ENCODE measurements at regions not wholly inside any gene's neighbourhood (a gene's known extent, or its start where the extent isn't known, plus 50 kb on each side); places are given as distances from the start of the nearest gene placed in this dataset.
"Not testable (repeated sequence)": the region's sequence is repeated elsewhere in the genome, so short reads cannot be mapped to it uniquely, and the experiment has no call there.

- no peak for TF ChIP-seq ZBTB33 (IDR thresholded peaks at IDR 0.05; ENCODE audit: borderline replicate concordance, low read depth)
- TF ChIP-seq MXI1 (IDR thresholded peaks at IDR 0.05; ENCODE audit: low read depth, low read length): no peak
- TF ChIP-seq SIN3A (IDR thresholded peaks at IDR 0.05; ENCODE audit: borderline replicate concordance, low read depth, low read length): no peak
- TF ChIP-seq POLR2AphosphoS5 (IDR thresholded peaks at IDR 0.05; ENCODE audit: low read depth, low read length): no peak
- no peak for TF ChIP-seq GABPA (IDR thresholded peaks at IDR 0.05; ENCODE audit: low read depth)
- no peak for TF ChIP-seq TEAD4 (IDR thresholded peaks at IDR 0.05; ENCODE audit: borderline replicate concordance, insufficient read depth)
- TF ChIP-seq GATA2 (CRISPR knock-in tag; IDR thresholded peaks at IDR 0.05): no peak
Observed at GRCh38 chrX:39492497-39493162, 605.1 kb downstream of the BCOR start (continued).

GRCh38 chrX:39493168-39493567 lies 604.6 kb downstream of the BCOR start:
- no peaks in the 10 kb centered on the region for H4K20me1 ChIP-seq (ENCODE audit: insufficient read depth)
- H3K27ac ChIP-seq (ENCODE audit: low read depth in 2 of 2, low read length in 1 of 2): no peak overlapping the region
- no peaks in the 10 kb centered on the region; a peak in 1 of 4 replicates for H3K4me1 ChIP-seq (ENCODE audit: control insufficient read depth in 1 of 2, insufficient read depth in 2 of 2, low read depth in 1 of 2, low read length in 1 of 2)
- no peak overlapping the region for H3K9ac ChIP-seq
- no peak overlapping the region for H3K4me2 ChIP-seq
- POLR2A ChIA-PET: no interaction called here
- H3K4me3 ChIP-seq (ENCODE audit: low read depth in 2 of 2, low read length in 1 of 2): no peak overlapping the region
- no peaks in the 10 kb centered on the region for H3K9me2 ChIP-seq
- 34% methylated on average over 1 of the region's 1 CpG for WGBS (ENCODE audit: low lambda C conversion rate)
- no peak for DNase-seq
- no peaks in the 10 kb centered on the region for H3F3A ChIP-seq (replicated peaks; ENCODE audit: insufficient read depth)
- TF ChIP-seq POLR2AphosphoS5 (IDR thresholded peaks at IDR 0.05; ENCODE audit: low read depth, low read length): no peak
- no peak for TF ChIP-seq PBX3 (IDR thresholded peaks at IDR 0.05)
- no peak for TF ChIP-seq CTCF (IDR thresholded peaks at IDR 0.05)
- TF ChIP-seq IRF3 (IDR thresholded peaks at IDR 0.05; ENCODE audit: low read depth, low read length): no peak
- no peak for TF ChIP-seq ELF1 (IDR thresholded peaks at IDR 0.05)
- no peak for TF ChIP-seq GABPA (IDR thresholded peaks at IDR 0.05; ENCODE audit: low read depth)
- no peak for TF ChIP-seq FOSL2 (IDR thresholded peaks at IDR 0.05; ENCODE audit: borderline replicate concordance, low read depth)
- CTCF ChIA-PET: no interaction called here
- H3K36me3 ChIP-seq (replicated peaks in 1 of 2; ENCODE audit: control insufficient read depth in 1 of 2, insufficient read depth in 2 of 2, low read length in 1 of 2): no peaks in the 10 kb centered on the region
- H3K79me2 ChIP-seq (ENCODE audit: insufficient read depth): no peaks in the 10 kb centered on the region
- no peaks in the 10 kb centered on the region for H3K9me3 ChIP-seq
- H2AFZ ChIP-seq (ENCODE audit: low read depth): no peak overlapping the region
- peaks cover 8% of the 10 kb centered on the region; the same call in 1 of the 2 replicates for H3K27me3 ChIP-seq (ENCODE audit: insufficient read depth)

- H3K27me3 ChIP-seq (ENCODE audit: insufficient read depth); H3K79me2 ChIP-seq (ENCODE audit: insufficient read depth); H3K36me3 ChIP-seq (replicated peaks in 1 of 2; ENCODE audit: control insufficient read depth in 1 of 2, insufficient read depth in 2 of 2, low read length in 1 of 2); CTCF ChIA-PET; H3K4me1 ChIP-seq (ENCODE audit: control insufficient read depth in 1 of 2, insufficient read depth in 2 of 2, low read depth in 1 of 2, low read length in 1 of 2); H3K9ac ChIP-seq; DNase-seq; H3F3A ChIP-seq (replicated peaks; ENCODE audit: insufficient read depth); H2AFZ ChIP-seq (ENCODE audit: low read depth); H3K27ac ChIP-seq (ENCODE audit: low read depth in 2 of 2, low read length in 1 of 2); H3K9me2 ChIP-seq; H3K9me3 ChIP-seq; POLR2A ChIA-PET; H3K4me2 ChIP-seq; H3K4me3 ChIP-seq (ENCODE audit: low read depth in 2 of 2, low read length in 1 of 2); H4K20me1 ChIP-seq (ENCODE audit: insufficient read depth): not testable (repeated sequence)
- 45% methylated on average over 4 of the region's 4 CpGs for WGBS (ENCODE audit: low lambda C conversion rate)
Observed at GRCh38 chrX:39497117-39497516, 600.6 kb downstream of the BCOR start.
